Mesendoderm (in vitro differentiated cells): ENCODE measurements at regions not wholly inside any gene's neighbourhood (a gene's known extent, or its start where the extent isn't known, plus 50 kb on each side); places are given as distances from the start of the nearest gene placed in this dataset.
"Not testable (repeated sequence)": the region's sequence is repeated elsewhere in the genome, so short reads cannot be mapped to it uniquely, and the experiment has no call there.

Experiments used
- DNase-seq: peaks from one replicate; pipeline ENCODE4 v3.0.0; 2013
- H2AK5ac ChIP-seq: 2 replicates; pipeline ENCODE4 v1.6.1; 2013; ENCODE audit warnings: low read length, inconsistent platforms
- H2BK120ac ChIP-seq: 2 replicates; pipeline ENCODE4 v1.6.1; 2013; ENCODE audit warnings: low read depth, mild to moderate bottlenecking, low read length, moderate library complexity, mixed read lengths
- H2BK15ac ChIP-seq: replicated peaks from 2 replicates; pipeline ENCODE4 v1.6.1; 2013; ENCODE audit warnings: low read depth, mild to moderate bottlenecking, moderate library complexity
- H2BK5ac ChIP-seq: 2 replicates; pipeline ENCODE4 v1.6.1; 2013; ENCODE audit warnings: low read length, inconsistent platforms
- H3K18ac ChIP-seq: 2 replicates; pipeline ENCODE4 v1.6.1; 2013; ENCODE audit warnings: mild to moderate bottlenecking, low read length, mixed read lengths
- H3K23ac ChIP-seq: one replicate; pipeline ENCODE4 v1.6.1; 2013; ENCODE audit warnings: low read length
- H3K27ac ChIP-seq: 2 replicates; pipeline ENCODE4 v1.5.1; 2013; ENCODE audit warnings: low read depth, mild to moderate bottlenecking, inconsistent platforms, low read length, moderate library complexity
- H3K27me3 ChIP-seq: 2 replicates; pipeline ENCODE4 v1.6.1; 2013; ENCODE audit warnings: low read length, control low read depth, mild to moderate bottlenecking, inconsistent platforms; ENCODE audit not compliant: insufficient read depth, poor library complexity
- H3K36me3 ChIP-seq: 2 replicates; pipeline ENCODE4 v1.6.1; 2013; ENCODE audit warnings: low read length, inconsistent platforms; ENCODE audit not compliant: control insufficient read depth, insufficient read depth
- H3K4ac ChIP-seq: one replicate; pipeline ENCODE4 v1.6.1; 2013; ENCODE audit warnings: low read depth, mild to moderate bottlenecking, low read length, moderate library complexity
- H3K4me1 ChIP-seq: 2 replicates; pipeline ENCODE4 v1.6.1; 2013; ENCODE audit warnings: low read depth, low read length, inconsistent platforms; ENCODE audit not compliant: control insufficient read depth
- H3K4me2 ChIP-seq: 2 replicates; pipeline ENCODE4 v1.6.1; 2013; ENCODE audit warnings: low read length
- H3K4me3 ChIP-seq: 2 replicates; pipeline ENCODE4 v1.5.1; 2013; ENCODE audit warnings: mild to moderate bottlenecking, low read length
- H3K56ac ChIP-seq: one replicate; pipeline ENCODE4 v1.6.1; 2013; ENCODE audit warnings: low read length
- H3K79me1 ChIP-seq: 2 replicates; pipeline ENCODE4 v1.6.1; 2013; ENCODE audit warnings: low read length, inconsistent platforms
- H3K79me2 ChIP-seq: 2 replicates; pipeline ENCODE4 v1.6.1; 2013; ENCODE audit warnings: mild to moderate bottlenecking, low read length; ENCODE audit not compliant: control insufficient read depth, insufficient read depth
- H3K9ac ChIP-seq: 2 replicates; pipeline ENCODE4 v1.6.1; 2013; ENCODE audit warnings: low read length, inconsistent platforms
- H4K5ac ChIP-seq: one replicate; pipeline ENCODE4 v1.6.1; 2013; ENCODE audit warnings: low read length
- H4K8ac ChIP-seq: one replicate; pipeline ENCODE4 v1.6.1; 2013; ENCODE audit warnings: low read depth, mild to moderate bottlenecking, control low read depth, low read length, moderate library complexity
- WGBS: extraction: QIAGEN DNeasy Blood & Tissue Kit; methylation state at CpG from one replicate; pipeline ENCODE4 v1.1.7; 2013; ENCODE audit warnings: low lambda C conversion rate, missing lambda C conversion rate; ENCODE audit not compliant: insufficient coverage; ENCODE audit errors: extremely low coverage; 5-methylcytosine and 5-hydroxymethylcytosine counted together

- no peak overlapping the region for H3K18ac ChIP-seq
- H3K27me3 ChIP-seq: no peaks in the 10 kb centered on the region
- no peak overlapping the region for H2BK15ac ChIP-seq
- no peaks in the 10 kb centered on the region for H3K79me1 ChIP-seq
- no peak overlapping the region for H3K27ac ChIP-seq
- no peak overlapping the region for H2BK5ac ChIP-seq
- H3K4me1 ChIP-seq: no peaks in the 10 kb centered on the region
- no peak for DNase-seq
- no peak overlapping the region for H3K4me2 ChIP-seq
- no peak overlapping the region for H3K4ac ChIP-seq
- H3K56ac ChIP-seq: no peak overlapping the region
- H3K4me3 ChIP-seq: no peak overlapping the region
- no peaks in the 10 kb centered on the region for H3K79me2 ChIP-seq
- H4K5ac ChIP-seq: no peak overlapping the region
- no peaks in the 10 kb centered on the region for H3K36me3 ChIP-seq
- no peak overlapping the region for H3K23ac ChIP-seq
- no CpG with 5 or more reads among the region's 13 CpGs for whole genome bisulfite sequencing
- no peak overlapping the region for H2AK5ac ChIP-seq
- H4K8ac ChIP-seq: no peak overlapping the region
- H3K9ac ChIP-seq: no peak overlapping the region
- H2BK120ac ChIP-seq: no peak overlapping the region
Observed at GRCh38 chr6:170193326-170193821, 97.5 kb downstream of the DLL1 start.

- H3K4me1 ChIP-seq: no peaks in the 10 kb centered on the region
- no peaks in the 10 kb centered on the region for H3K27me3 ChIP-seq
- no peak overlapping the region for H3K4me2 ChIP-seq
- no peaks in the 10 kb centered on the region for H3K79me2 ChIP-seq
- no peak overlapping the region for H2AK5ac ChIP-seq
- no peak overlapping the region for H2BK5ac ChIP-seq
- H3K18ac ChIP-seq: no peak overlapping the region
- no peaks in the 10 kb centered on the region for H3K79me1 ChIP-seq
- no peak overlapping the region for H3K23ac ChIP-seq
- H4K8ac ChIP-seq: no peak overlapping the region
- no peaks in the 10 kb centered on the region for H3K36me3 ChIP-seq
- no peak overlapping the region for H3K9ac ChIP-seq
- DNase-seq: no peak
- no peak overlapping the region for H3K56ac ChIP-seq
- H3K27ac ChIP-seq: no peak overlapping the region
- H2BK120ac ChIP-seq: no peak overlapping the region
- H4K5ac ChIP-seq: no peak overlapping the region
- no peak overlapping the region for H2BK15ac ChIP-seq
- WGBS: no CpG with 5 or more reads among the region's 5 CpGs
- no peak overlapping the region for H3K4ac ChIP-seq
- no peak overlapping the region for H3K4me3 ChIP-seq
Observed at GRCh38 chr6:170192905-170193304, 98.0 kb downstream of the DLL1 start.

- not testable (repeated sequence) for H3K27ac ChIP-seq, H3K23ac ChIP-seq, H3K4me3 ChIP-seq, H3K36me3 ChIP-seq, H2BK120ac ChIP-seq, H3K4ac ChIP-seq, H4K5ac ChIP-seq, H2BK15ac ChIP-seq, DNase-seq, H3K4me1 ChIP-seq, H3K4me2 ChIP-seq, H3K79me2 ChIP-seq, H3K79me1 ChIP-seq, H3K27me3 ChIP-seq, H3K18ac ChIP-seq, H2AK5ac ChIP-seq, H2BK5ac ChIP-seq, H3K56ac ChIP-seq, H4K8ac ChIP-seq, H3K9ac ChIP-seq
- no CpG with 5 or more reads among the region's 8 CpGs for WGBS
Observed at GRCh38 chr6:170192101-170192500, 98.8 kb downstream of the DLL1 start.

DNA sequence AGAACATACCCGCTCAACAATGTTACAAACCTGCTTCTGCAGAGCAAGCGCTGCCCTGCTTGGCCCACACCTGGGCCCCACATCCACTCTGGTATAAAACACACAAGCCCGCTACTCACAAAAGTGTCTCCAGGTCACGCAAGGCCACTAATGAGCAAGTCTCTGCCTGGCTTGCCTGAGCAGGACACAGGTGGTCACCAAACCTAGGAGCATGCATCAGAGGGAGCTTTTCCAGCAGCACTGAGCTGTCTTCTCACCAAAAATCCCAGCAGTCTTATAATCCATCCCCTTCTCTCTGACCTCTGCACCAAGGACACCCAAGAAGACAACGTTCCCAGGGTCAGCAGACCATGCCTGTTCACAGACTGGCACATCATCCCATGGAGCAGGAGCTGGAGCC is 100.8 kb downstream of the DLL1 start:
- no peak overlapping the region for H3K4me2 ChIP-seq
- H3K18ac ChIP-seq: no peak overlapping the region
- H2AK5ac ChIP-seq: no peak overlapping the region
- no peak overlapping the region for H4K8ac ChIP-seq
- no peak overlapping the region for H3K56ac ChIP-seq
- H3K23ac ChIP-seq: no peak overlapping the region
- H2BK120ac ChIP-seq: no peak overlapping the region
- no peak overlapping the region for H3K4me3 ChIP-seq
- H3K4ac ChIP-seq: no peak overlapping the region
- no peak for DNase-seq
- no CpG with 5 or more reads among the region's 5 CpGs for WGBS
- H2BK15ac ChIP-seq: no peak overlapping the region
- no peaks in the 10 kb centered on the region for H3K79me1 ChIP-seq
- no peaks in the 10 kb centered on the region for H3K4me1 ChIP-seq
- H3K79me2 ChIP-seq: no peaks in the 10 kb centered on the region
- no peaks in the 10 kb centered on the region for H3K27me3 ChIP-seq
- H3K9ac ChIP-seq: no peak overlapping the region
- H3K27ac ChIP-seq: no peak overlapping the region
- H3K36me3 ChIP-seq: no peaks in the 10 kb centered on the region
- H4K5ac ChIP-seq: no peak overlapping the region
- H2BK5ac ChIP-seq: no peak overlapping the region

DNA sequence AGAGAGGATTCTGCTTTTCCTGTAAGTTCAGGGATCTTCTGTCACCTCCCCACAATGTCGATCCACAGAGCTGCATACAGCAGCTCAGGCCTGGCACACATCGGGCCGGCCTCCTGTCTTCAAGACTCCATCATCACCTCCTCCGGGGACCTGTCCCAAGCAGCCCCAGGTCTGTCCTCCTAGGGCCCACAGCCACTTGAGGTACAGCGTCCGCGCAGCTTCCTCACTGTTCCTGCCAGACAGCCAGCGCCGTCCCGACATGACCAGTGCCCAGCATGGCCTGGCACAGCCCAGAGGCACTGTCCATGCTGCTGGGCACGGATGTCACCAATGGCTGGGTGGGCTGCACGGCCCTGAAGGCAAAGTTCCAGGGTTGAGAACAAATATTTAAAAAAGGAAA is 101.6 kb downstream of the DLL1 start:
- H3K9ac ChIP-seq: no peak overlapping the region

DNA sequence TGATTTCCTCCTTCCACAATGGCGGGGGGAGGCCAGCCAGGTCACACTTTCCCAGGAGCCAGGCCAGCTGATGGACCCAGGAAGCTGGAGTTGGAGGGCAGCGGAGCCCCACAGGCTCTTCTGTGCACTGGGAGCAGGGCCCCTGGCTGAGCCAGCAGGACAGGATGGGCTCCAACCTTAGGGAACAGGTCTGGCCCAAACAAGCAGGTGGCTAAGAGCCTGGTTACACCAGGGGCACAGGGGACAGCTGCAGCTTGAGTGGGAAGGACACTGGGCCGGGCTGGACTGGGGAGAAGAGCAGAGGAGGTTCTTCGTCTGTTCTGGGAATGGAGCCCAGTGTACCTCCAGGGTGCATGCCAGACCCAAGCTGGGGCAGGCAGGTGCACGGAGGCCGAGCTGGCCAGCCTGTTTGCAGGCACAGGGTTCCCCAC is 102.3 kb downstream of the DLL1 start:
- Histone ChIP-seq H2BK5ac (no peak overlapping the region), H2BK120ac (no peak overlapping the region), H4K5ac (no peak overlapping the region), H3K56ac (no peak overlapping the region), H2BK15ac (no peak overlapping the region), H3K18ac (no peak overlapping the region), H3K36me3 (no peaks in the 10 kb centered on the region), H3K4ac (no peak overlapping the region), H3K79me1 (no peaks in the 10 kb centered on the region), H3K27me3 (no peaks in the 10 kb centered on the region), H4K8ac (no peak overlapping the region), H3K23ac (no peak overlapping the region), H2AK5ac (no peak overlapping the region), H3K4me2 (no peak overlapping the region), H3K9ac (no peak overlapping the region), H3K79me2 (no peaks in the 10 kb centered on the region), H3K4me3 (no peak overlapping the region), H3K4me1 (no peaks in the 10 kb centered on the region), H3K27ac (no peak overlapping the region)
- WGBS: no CpG with 5 or more reads among the region's 6 CpGs
- no peak for DNase-seq

More for the DNA sequence above, 101.6 kb downstream of the DLL1 start:
- Histone ChIP-seq H3K56ac (no peak overlapping the region), H3K4me3 (no peak overlapping the region), H3K27ac (no peak overlapping the region), H3K4me2 (no peak overlapping the region), H3K4me1 (no peaks in the 10 kb centered on the region), H3K4ac (no peak overlapping the region), H2BK15ac (no peak overlapping the region), H3K23ac (no peak overlapping the region), H3K36me3 (no peaks in the 10 kb centered on the region), H4K8ac (no peak overlapping the region), H3K27me3 (no peaks in the 10 kb centered on the region), H3K18ac (no peak overlapping the region), H3K79me2 (no peaks in the 10 kb centered on the region), H2BK120ac (no peak overlapping the region), H3K79me1 (no peaks in the 10 kb centered on the region), H2BK5ac (no peak overlapping the region), H2AK5ac (no peak overlapping the region), H4K5ac (no peak overlapping the region)
- no CpG with 5 or more reads among the region's 12 CpGs for WGBS
- DNase-seq: no peak
